ENCODE measurements at regions not wholly inside any gene's neighbourhood (a gene's known extent, or its start where the extent isn't known, plus 50 kb on each side); places are given as distances from the start of the nearest gene placed in this dataset.

GRCh38 chr1:181184621-181185020, 96.1 kb downstream of the IER5 start:
- TF ChIP-seq TAF1 (IDR thresholded peaks at IDR 0.05; ENCODE audit: low read depth, low read length): no peak
- TF ChIP-seq POLR2A (IDR thresholded peaks at IDR 0.05; ENCODE audit: low read depth, low read length): no peak

Measured in GM12891 (cell line).